HepG2 (cell line): ENCODE measurements at regions not wholly inside any gene's neighbourhood (a gene's known extent, or its start where the extent isn't known, plus 50 kb on each side); places are given as distances from the start of the nearest gene placed in this dataset.
A peak's percentile ranks its signal among the peaks of the same experiment; 100 is the strongest.

Experiments
- ARID2 ChIP-seq: sonication (generic); formaldehyde crosslinking; IDR thresholded peaks from 2 replicates; pipeline ENCODE4 v1.8.1; 2022; ENCODE audit warnings: mild to moderate bottlenecking, missing genetic modification reagents, borderline replicate concordance
- BRCA1 ChIP-seq: sonication (generic); formaldehyde crosslinking; IDR thresholded peaks from 2 replicates; pipeline ENCODE4 v1.4.0; 2020; ENCODE audit warnings: missing genetic modification reagents
- CHD2 ChIP-seq: IDR thresholded peaks from 2 replicates; pipeline ENCODE4 v1.6.1; 2011; ENCODE audit warnings: low read depth, low read length, improper control_type of control experiment
- CHD4 ChIP-seq: fragments of 200-600 bp; sonication (generic); IDR thresholded peaks from 2 replicates; pipeline ENCODE4 v1.7.0; 2017; ENCODE audit warnings: mild to moderate bottlenecking, low read length, borderline replicate concordance
- HMG20A ChIP-seq: IDR thresholded peaks from 2 replicates; pipeline ENCODE4 v1.6.1; 2016; ENCODE audit warnings: borderline replicate concordance
- JARID2 ChIP-seq: sonication (generic); formaldehyde crosslinking; IDR thresholded peaks from 2 replicates; pipeline ENCODE4 v1.8.1; 2023; ENCODE audit warnings: missing genetic modification reagents, inconsistent platforms; ENCODE audit not compliant: insufficient replicate concordance
- MAFK ChIP-seq, 2 experiments: IDR thresholded peaks in 1 of 2; conservative IDR thresholded peaks in 1 of 2; 2 replicates each; pipeline ENCODE4 v1.6.1; 2011; ENCODE audit warnings: improper control_type of control experiment in 2 of 2, low read length in 2 of 2
- POLR2A ChIP-seq, 2 experiments: IDR thresholded peaks; 2 replicates each; pipeline ENCODE4 v1.6.1; 2011; ENCODE audit warnings: low read depth in 2 of 2, low read length in 2 of 2, mild to moderate bottlenecking in 1 of 2, moderate library complexity in 1 of 2; ENCODE audit not compliant: insufficient read depth in 1 of 2
- PRPF4 ChIP-seq: fragments of 200-400 bp; formaldehyde crosslinking; IDR thresholded peaks from 2 replicates; pipeline ENCODE4 v1.6.1; 2016; ENCODE audit warnings: low read length, low read depth; ENCODE audit not compliant: poor library complexity, severe bottlenecking
- SIX4 ChIP-seq: sonication (generic); formaldehyde crosslinking; IDR thresholded peaks from 2 replicates; pipeline ENCODE4 v1.4.0; 2020; ENCODE audit warnings: missing genetic modification reagents
- SP1 ChIP-seq, 2 experiments: fragments of 450-650 bp in 1 of 2; sonication (generic) in 1 of 2; formaldehyde crosslinking in 1 of 2; IDR thresholded peaks; 2 replicates each; pipeline versions ENCODE4 v1.4.0 to v1.6.1; 2016 to 2020; ENCODE audit warnings: missing genetic modification reagents in 1 of 2
- STAT5B ChIP-seq: sonication (generic); formaldehyde crosslinking; IDR thresholded peaks from 2 replicates; pipeline ENCODE4 v1.4.0; 2020; ENCODE audit warnings: missing genetic modification reagents
- ZBTB20 ChIP-seq: sonication (generic); formaldehyde crosslinking; IDR thresholded peaks from 2 replicates; pipeline ENCODE4 v1.8.1; 2023; ENCODE audit warnings: missing genetic modification reagents, low read depth, mild to moderate bottlenecking, borderline replicate concordance
- ZNF205 ChIP-seq: IDR thresholded peaks from 2 replicates; pipeline ENCODE4 v1.6.1; 2018; ENCODE audit warnings: missing biosample characterization, missing genetic modification reagents
- ZNF264 ChIP-seq: sonication (generic); formaldehyde crosslinking; IDR thresholded peaks from 2 replicates; pipeline ENCODE4 v1.4.0; 2020; ENCODE audit warnings: missing genetic modification reagents
- ZNF333 ChIP-seq: sonication (generic); formaldehyde crosslinking; IDR thresholded peaks from 2 replicates; pipeline ENCODE4 v1.4.0; 2020; ENCODE audit warnings: mild to moderate bottlenecking, missing genetic modification reagents, borderline replicate concordance
- ZNF335 ChIP-seq: sonication (generic); formaldehyde crosslinking; IDR thresholded peaks from 2 replicates; pipeline ENCODE4 v1.4.0; 2020; ENCODE audit warnings: missing genetic modification reagents
- ZNF549 ChIP-seq: sonication (generic); formaldehyde crosslinking; IDR thresholded peaks from 2 replicates; pipeline ENCODE4 v1.5.0; 2020; ENCODE audit warnings: missing genetic modification reagents
- ZNF589 ChIP-seq: sonication (generic); formaldehyde crosslinking; conservative IDR thresholded peaks from 2 replicates; pipeline ENCODE4 v1.8.0; 2022; ENCODE audit warnings: mild to moderate bottlenecking, moderate library complexity, missing genetic modification reagents
- ZNF766 ChIP-seq: sonication (generic); formaldehyde crosslinking; IDR thresholded peaks from 2 replicates; pipeline ENCODE4 v1.5.0; 2020; ENCODE audit warnings: missing genetic modification reagents, borderline replicate concordance
- TF ChIP-seq, protein P1 (sequence below): sonication (generic); formaldehyde crosslinking; IDR thresholded peaks from 2 replicates; pipeline ENCODE4 v1.8.0; 2022; ENCODE audit warnings: missing genetic modification reagents, mild to moderate bottlenecking, moderate library complexity, borderline replicate concordance
- TF ChIP-seq, protein P2 (sequence below): sonication (generic); formaldehyde crosslinking; IDR thresholded peaks from 2 replicates; pipeline ENCODE4 v1.8.0; 2022; ENCODE audit warnings: mild to moderate bottlenecking, missing genetic modification reagents
- TF ChIP-seq, protein P3 (sequence below): IDR thresholded peaks from 2 replicates; pipeline ENCODE4 v1.6.1; 2018; ENCODE audit warnings: missing genetic modification reagents, mild to moderate bottlenecking, missing compliant biosample characterization

DNA sequence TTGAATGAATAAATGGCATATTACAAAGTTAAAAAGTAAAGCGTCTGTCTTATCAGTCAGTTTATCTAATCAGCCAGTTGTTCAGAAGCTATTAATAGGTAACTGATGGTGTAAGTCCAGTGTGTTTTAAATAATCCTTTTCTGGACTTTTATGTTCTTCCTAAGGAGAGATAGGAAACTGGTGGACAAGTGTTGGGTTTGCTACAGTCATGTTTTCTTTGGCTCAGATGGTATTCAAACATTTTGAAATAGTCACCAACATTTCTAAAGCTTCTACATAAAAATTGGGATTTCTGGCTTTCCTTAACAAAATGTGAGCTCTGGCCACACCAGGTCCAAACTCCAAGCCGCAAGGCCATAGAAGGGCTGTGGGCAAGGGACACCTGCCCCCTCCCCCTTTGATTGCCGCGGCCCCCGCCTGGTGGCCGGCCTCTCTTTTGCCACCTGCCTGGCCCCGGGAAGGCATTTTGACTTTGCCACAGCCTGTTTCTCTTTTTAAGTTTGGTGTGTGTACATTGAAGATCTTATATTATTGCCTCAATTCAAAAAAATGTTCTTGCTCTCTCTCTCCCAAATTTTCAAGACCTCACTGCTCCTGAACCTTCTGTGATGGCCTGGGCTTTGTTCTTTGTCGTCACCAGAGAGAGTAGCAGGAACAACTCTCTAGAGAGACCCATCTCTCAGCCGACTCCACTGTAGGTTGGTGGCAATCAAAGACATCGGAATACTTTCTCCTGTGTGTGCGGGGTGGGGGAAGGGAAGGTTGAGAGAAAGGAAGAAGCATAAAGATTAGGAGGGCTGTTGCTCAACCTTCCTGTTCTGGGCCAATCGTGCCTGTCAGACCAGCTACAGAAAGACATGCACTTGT lies 84.0 kb upstream of the ZNF217 start (continued):
- TF ChIP-seq, protein P1, sequence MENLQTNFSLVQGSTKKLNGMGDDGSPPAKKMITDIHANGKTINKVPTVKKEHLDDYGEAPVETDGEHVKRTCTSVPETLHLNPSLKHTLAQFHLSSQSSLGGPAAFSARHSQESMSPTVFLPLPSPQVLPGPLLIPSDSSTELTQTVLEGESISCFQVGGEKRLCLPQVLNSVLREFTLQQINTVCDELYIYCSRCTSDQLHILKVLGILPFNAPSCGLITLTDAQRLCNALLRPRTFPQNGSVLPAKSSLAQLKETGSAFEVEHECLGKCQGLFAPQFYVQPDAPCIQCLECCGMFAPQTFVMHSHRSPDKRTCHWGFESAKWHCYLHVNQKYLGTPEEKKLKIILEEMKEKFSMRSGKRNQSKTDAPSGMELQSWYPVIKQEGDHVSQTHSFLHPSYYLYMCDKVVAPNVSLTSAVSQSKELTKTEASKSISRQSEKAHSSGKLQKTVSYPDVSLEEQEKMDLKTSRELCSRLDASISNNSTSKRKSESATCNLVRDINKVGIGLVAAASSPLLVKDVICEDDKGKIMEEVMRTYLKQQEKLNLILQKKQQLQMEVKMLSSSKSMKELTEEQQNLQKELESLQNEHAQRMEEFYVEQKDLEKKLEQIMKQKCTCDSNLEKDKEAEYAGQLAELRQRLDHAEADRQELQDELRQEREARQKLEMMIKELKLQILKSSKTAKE, result peak; percentile 47; the same call in 1 of the 2 replicates
- peak; percentile 63; the same call in 1 of the 2 replicates for TF ChIP-seq CHD2
- TF ChIP-seq ZNF264, result no peak; the same call in none of the 2 replicates
- peak; percentile 79 for TF ChIP-seq SIX4 (CRISPR knock-in tag)
- TF ChIP-seq BRCA1, result peak; percentile 26; the same call in 1 of the 2 replicates
- TF ChIP-seq ZNF549 (CRISPR knock-in tag), result 0 out of 2 replicates have a peak, but pooled peaks have one; percentile 8
- TF ChIP-seq MAFK (conservative IDR thresholded peaks at IDR 0.05 in 1 of 2, IDR thresholded peaks at IDR 0.05 in 1 of 2; ENCODE audit: low read length in 2 of 2), result no peak
- TF ChIP-seq JARID2 (CRISPR knock-in tag), result peak; percentile 72
- no peak for TF ChIP-seq ZNF589
- peak; percentile 97; the same call in 1 of the 2 replicates for TF ChIP-seq CHD4
- no peak for TF ChIP-seq SP1 (IDR thresholded peaks at IDR 0.05)
- TF ChIP-seq SP1 (CRISPR knock-in tag; IDR thresholded peaks at IDR 0.05), result peak; percentile 23; the same call in 1 of the 2 replicates
- peak; percentile 83; the same call in 1 of the 2 replicates for TF ChIP-seq ZBTB20 (CRISPR knock-in tag)
- TF ChIP-seq ZNF333, result no peak
- peak; percentile 44; the same call in 1 of the 2 replicates for TF ChIP-seq ZNF335 (CRISPR knock-in tag)
- TF ChIP-seq, protein P2, sequence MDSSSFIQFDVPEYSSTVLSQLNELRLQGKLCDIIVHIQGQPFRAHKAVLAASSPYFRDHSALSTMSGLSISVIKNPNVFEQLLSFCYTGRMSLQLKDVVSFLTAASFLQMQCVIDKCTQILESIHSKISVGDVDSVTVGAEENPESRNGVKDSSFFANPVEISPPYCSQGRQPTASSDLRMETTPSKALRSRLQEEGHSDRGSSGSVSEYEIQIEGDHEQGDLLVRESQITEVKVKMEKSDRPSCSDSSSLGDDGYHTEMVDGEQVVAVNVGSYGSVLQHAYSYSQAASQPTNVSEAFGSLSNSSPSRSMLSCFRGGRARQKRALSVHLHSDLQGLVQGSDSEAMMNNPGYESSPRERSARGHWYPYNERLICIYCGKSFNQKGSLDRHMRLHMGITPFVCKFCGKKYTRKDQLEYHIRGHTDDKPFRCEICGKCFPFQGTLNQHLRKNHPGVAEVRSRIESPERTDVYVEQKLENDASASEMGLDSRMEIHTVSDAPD (CRISPR knock-in tag), result peak; percentile 93; the same call in 1 of the 2 replicates
- TF ChIP-seq, protein P3, sequence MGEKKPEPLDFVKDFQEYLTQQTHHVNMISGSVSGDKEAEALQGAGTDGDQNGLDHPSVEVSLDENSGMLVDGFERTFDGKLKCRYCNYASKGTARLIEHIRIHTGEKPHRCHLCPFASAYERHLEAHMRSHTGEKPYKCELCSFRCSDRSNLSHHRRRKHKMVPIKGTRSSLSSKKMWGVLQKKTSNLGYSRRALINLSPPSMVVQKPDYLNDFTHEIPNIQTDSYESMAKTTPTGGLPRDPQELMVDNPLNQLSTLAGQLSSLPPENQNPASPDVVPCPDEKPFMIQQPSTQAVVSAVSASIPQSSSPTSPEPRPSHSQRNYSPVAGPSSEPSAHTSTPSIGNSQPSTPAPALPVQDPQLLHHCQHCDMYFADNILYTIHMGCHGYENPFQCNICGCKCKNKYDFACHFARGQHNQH (CRISPR knock-in tag), result peak; percentile 96
- TF ChIP-seq HMG20A, result peak; percentile 33
- no peak for TF ChIP-seq STAT5B (CRISPR knock-in tag)
- TF ChIP-seq PRPF4, result peak; percentile 93
- no peak; the same call in 1 of the 2 replicates for TF ChIP-seq ZNF766
- peak in 1 of 2 experiments; percentile 47; a peak in 2 of 4 replicates for TF ChIP-seq POLR2A (IDR thresholded peaks at IDR 0.05; ENCODE audit: insufficient read depth in 1 of 2, low read depth in 2 of 2, low read length in 2 of 2)
- TF ChIP-seq ARID2 (CRISPR knock-in tag), result 0 out of 2 replicates have a peak, but pooled peaks have one; percentile 47
- peak; percentile 80; the same call in 1 of the 2 replicates for TF ChIP-seq ZNF205 (CRISPR knock-in tag)
